PFSK-1 (cell line): ENCODE measurements at regions not wholly inside any gene's neighbourhood (a gene's known extent, or its start where the extent isn't known, plus 50 kb on each side); places are given as distances from the start of the nearest gene placed in this dataset.

Source experiments
- POLR2AphosphoS5 ChIP-seq: IDR thresholded peaks from 2 replicates; pipeline ENCODE4 v1.6.1; 2012; ENCODE audit warnings: low read depth, mild to moderate bottlenecking, control low read depth, low read length, moderate library complexity
- TF ChIP-seq, protein P1 (sequence below), 2 experiments: IDR thresholded peaks; 2 replicates each; pipeline versions ENCODE4 v1.6.1 to v1.8.0; 2011 to 2012; ENCODE audit warnings: low read depth in 2 of 2, low read length in 2 of 2, control low read depth in 1 of 2, inconsistent platforms in 1 of 2, mild to moderate bottlenecking in 1 of 2, moderate library complexity in 1 of 2; ENCODE audit not compliant: insufficient read depth in 1 of 2

- no peak for TF ChIP-seq POLR2AphosphoS5
- TF ChIP-seq, protein P1, sequence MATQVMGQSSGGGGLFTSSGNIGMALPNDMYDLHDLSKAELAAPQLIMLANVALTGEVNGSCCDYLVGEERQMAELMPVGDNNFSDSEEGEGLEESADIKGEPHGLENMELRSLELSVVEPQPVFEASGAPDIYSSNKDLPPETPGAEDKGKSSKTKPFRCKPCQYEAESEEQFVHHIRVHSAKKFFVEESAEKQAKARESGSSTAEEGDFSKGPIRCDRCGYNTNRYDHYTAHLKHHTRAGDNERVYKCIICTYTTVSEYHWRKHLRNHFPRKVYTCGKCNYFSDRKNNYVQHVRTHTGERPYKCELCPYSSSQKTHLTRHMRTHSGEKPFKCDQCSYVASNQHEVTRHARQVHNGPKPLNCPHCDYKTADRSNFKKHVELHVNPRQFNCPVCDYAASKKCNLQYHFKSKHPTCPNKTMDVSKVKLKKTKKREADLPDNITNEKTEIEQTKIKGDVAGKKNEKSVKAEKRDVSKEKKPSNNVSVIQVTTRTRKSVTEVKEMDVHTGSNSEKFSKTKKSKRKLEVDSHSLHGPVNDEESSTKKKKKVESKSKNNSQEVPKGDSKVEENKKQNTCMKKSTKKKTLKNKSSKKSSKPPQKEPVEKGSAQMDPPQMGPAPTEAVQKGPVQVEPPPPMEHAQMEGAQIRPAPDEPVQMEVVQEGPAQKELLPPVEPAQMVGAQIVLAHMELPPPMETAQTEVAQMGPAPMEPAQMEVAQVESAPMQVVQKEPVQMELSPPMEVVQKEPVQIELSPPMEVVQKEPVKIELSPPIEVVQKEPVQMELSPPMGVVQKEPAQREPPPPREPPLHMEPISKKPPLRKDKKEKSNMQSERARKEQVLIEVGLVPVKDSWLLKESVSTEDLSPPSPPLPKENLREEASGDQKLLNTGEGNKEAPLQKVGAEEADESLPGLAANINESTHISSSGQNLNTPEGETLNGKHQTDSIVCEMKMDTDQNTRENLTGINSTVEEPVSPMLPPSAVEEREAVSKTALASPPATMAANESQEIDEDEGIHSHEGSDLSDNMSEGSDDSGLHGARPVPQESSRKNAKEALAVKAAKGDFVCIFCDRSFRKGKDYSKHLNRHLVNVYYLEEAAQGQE (IDR thresholded peaks at IDR 0.05; ENCODE audit: insufficient read depth in 1 of 2, low read depth in 2 of 2, low read length in 2 of 2), result no peak
These were observed 255.3 kb upstream of the PMFBP1 start for GRCh38 chr16:72427051-72427782.
